Kasumi-1 (cell line): ENCODE measurements at regions not wholly inside any gene's neighbourhood (a gene's known extent, or its start where the extent isn't known, plus 50 kb on each side); places are given as distances from the start of the nearest gene placed in this dataset.

Experiments used
- DNase-seq, 2 experiments: peaks; one replicate each; lab custom pipeline; 2025; lab: John Stamatoyannopoulos, UW

DNA sequence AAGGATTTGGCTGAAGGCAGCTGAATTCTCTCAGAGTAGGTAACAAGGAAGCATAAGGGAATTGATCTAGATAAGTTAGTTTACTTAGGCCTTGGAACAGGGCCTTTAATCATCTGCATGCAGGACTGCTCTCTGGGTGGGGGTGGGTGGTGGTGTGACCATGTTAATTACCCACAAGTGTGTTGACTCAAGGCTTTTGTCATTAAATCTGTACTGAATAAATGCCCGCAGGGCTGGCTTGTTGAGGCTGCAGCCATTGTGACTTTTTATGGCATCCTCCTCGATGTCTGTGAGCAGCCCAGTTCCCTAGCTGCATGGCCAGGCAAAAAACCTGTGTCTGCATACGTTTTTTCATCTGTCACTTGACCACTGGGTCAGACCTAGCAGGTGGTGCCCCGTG, 63.5 kb upstream of the ASCC3 start:
- no peak for DNase-seq

DNA sequence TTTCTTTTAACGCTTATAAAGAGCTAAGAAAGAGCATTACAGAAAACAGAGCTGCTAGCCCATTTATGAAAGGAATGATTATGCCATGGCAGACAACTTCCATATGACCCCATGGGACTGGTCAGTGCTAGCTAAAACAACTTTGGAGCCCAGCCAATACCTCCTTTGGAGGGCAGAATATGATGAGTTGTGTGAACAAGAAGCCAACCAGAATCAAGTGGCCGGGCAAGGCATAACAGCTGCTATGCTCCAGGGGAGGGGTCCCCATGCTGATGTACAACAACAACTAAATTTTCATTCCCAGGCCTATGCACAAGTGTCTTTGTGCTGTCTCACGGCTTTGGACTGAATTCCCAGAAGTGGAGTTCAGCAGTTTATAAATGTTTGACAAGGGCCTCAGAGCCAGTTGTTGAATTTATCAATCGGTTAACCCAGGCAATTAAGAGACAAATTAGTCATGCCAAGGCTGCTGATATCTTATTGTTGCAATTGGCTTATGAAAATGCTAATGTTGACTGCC, 65.0 kb upstream of the ASCC3 start:
- DNase-seq = no peak

DNA sequence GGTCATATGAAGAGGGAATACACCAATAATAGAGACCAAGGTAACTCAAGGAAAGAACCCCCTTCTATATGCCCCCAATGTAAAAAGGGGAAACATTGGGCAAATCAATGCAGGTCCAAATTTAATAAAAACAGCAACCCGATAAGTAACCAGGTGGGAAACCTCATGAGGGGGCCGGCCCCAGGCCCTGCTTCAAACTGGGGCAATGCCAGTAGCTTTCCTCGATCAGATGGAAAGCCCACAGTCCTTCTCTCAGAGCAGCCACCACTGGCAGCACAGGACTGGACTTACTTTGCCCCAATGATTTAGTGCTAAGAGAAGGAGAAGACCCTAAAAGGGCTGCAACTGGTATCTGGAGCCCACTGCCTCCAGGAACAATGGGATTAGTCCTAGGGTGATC, 65.6 kb upstream of the ASCC3 start:
- no peak for DNase-seq

GRCh38 chr6:100948381-100949133, 67.4 kb upstream of the ASCC3 start:
- no peak for DNase-seq

- no peak for DNase-seq
Measured at GRCh38 chr6:100952006-100952405, 70.9 kb upstream of the ASCC3 start.

- DNase-seq = peak in 1 of 2 experiments; percentile 18
Measured at GRCh38 chr6:100959280-100959679, 78.2 kb upstream of the ASCC3 start.

DNA sequence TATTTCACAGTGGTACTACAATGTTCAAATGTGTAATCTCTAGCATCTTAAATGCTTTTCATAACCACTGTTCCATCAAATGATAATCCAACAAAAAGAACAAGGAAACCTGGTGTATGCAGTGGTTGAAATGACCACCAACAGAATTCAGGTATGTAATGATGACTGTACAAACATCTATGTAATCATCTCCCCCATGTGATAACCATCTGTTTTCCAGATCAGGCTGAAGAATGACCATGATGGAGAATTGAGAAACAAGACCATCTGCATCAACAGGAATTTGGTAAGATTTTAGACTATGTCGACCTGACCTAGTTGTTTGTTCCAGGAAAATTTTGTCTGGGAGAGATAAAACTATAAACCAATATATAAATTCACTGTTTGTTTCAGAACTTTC, 81.3 kb upstream of the ASCC3 start:
- no peak for DNase-seq

- no peak for DNase-seq
Measured at GRCh38 chr6:100965067-100965466, 83.9 kb upstream of the ASCC3 start.

GRCh38 chr6:100968949-100969348, 87.8 kb upstream of the ASCC3 start:
- no peak for DNase-seq

DNA sequence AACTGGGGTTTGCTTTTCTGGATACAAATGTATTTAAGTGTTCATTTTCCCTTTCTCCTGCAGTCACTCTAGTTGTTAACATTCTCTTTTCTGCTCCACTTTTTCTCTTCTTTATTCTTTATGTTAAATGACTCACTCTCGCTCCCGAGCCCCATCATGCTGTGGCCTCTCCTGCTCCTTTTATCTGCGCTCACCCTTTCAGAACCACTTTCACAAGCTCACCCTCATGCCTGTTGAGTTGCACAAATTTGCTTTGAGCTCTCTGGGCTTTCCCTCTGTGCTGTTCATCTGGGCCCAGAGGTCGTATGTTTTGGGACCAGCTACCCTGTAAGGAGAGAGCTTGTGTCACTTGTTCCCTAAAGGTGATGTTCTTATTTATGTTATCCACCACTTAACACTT, 98.1 kb upstream of the ASCC3 start:
- DNase-seq = no peak

DNA sequence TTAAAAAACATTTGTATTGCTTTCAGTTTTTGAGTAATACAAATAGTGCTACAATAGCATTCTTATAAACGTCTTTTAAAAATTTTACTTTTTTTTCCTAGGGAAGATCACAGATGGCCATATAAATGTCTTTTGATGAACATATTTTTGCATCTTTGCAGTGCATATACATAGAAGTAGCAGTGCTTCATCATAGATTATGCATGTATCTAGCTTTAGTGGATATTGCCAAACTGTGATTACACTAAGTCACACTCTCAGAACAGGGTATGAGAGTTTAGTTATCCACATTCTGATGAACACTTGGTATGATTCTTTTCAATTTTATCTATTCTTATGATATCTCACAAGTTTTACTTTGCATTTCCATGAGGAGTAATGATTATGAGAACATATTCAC, 99.8 kb upstream of the ASCC3 start:
- DNase-seq = no peak

GRCh38 chr6:100986921-100987320, 105.8 kb upstream of the ASCC3 start:
- no peak for DNase-seq

DNA sequence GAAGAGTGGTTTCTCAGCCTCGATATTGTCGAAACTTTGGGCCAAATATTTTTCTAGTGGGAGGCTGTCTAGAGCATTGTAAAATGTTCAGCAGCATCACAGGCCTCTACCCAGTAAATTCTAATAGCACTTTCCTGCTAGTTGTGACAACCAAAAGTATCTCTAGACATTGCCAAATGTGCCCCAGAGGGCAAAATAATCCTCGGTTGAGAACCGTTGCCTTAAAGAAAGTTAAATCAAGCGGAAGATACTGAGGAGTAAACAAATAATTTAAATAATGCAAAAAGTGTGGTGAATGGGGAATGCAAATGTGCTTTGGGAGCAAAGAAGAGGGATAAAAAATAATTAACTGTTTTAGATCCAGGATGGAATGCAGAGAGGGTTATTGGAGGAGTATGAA, 106.4 kb upstream of the ASCC3 start:
- no peak for DNase-seq

- no peak for DNase-seq
Measured at GRCh38 chr6:100988391-100988984, 107.4 kb upstream of the ASCC3 start.

DNA sequence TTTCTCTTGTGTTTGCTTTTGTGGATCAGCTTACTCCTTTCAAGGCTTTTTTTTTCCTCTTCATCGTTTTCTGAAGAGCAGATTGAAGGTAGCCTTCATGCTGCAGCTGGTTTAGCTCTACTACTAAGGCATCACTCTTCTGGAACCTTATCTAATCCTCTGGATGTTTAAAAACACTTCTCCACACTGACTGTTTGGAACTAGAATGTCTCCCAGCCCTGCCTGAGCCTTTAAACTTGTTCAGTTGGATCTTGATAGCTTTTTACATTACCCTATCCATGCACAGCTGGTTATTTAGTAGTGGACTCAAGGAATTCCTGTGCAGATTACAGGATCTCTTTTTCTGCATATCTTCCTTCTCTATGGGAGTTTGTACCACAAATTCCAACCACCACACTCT, 108.9 kb upstream of the ASCC3 start:
- DNase-seq = no peak

GRCh38 chr6:100996409-100996808, 115.3 kb upstream of the ASCC3 start:
- no peak for DNase-seq

- no peak for DNase-seq
Measured at GRCh38 chr6:100998111-100998510, 117.0 kb upstream of the ASCC3 start.

GRCh38 chr6:100999034-100999597, 118.0 kb upstream of the ASCC3 start:
- no peak for DNase-seq

GRCh38 chr6:101000341-101000740, 119.2 kb upstream of the ASCC3 start:
- DNase-seq = no peak

GRCh38 chr6:101001012-101001411, 119.9 kb upstream of the ASCC3 start:
- peak in 1 of 2 experiments; percentile 5 for DNase-seq

GRCh38 chr6:101001607-101002006, 120.5 kb upstream of the ASCC3 start:
- no peak for DNase-seq

DNA sequence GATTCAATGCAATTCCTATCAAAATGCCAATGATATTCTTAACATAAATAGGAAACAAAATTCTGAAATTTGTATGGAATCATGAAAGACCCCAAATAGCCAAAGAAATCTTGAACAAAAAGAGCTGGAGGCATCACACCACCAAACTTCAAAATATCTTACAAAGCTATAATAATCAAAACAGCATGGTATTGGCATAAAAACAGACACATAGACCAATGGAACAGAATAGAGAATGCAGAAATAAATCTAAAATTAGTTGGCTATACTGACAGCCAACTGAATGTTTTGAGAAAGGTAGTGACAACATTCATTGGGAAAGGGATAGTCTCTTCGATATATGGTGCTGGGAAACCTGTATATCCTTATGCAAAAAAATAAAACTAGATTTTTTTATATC, 121.9 kb upstream of the ASCC3 start:
- DNase-seq = no peak

DNA sequence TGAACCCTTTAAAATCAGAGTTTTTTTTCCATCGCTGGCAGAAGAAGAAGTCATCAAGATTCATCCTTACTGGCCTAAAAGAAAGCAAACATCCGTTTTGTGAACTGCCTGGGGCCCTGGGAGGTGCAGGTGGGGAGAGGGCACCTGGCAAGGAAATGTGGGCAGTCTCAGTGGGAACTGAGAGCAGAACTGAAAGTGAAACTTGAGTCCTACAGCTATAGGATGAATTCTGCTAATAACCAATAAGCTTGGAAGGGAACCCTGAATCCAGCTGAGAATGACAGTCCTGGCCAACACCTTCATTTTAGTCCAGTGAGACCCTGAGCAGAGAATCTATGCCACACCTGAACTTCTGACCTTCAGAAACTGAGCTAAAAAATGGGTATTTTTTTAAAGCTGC, 130.1 kb upstream of the ASCC3 start:
- no peak for DNase-seq
